Trophoblast cell (in vitro differentiated cells and primary cell): ENCODE measurements at regions not wholly inside any gene's neighbourhood (a gene's known extent, or its start where the extent isn't known, plus 50 kb on each side); places are given as distances from the start of the nearest gene placed in this dataset.

ENCODE experiments used
- DNase-seq, 2 donors: peaks; one replicate each; pipeline ENCODE4 v3.0.0-alpha.2; 2016
- H2AFZ ChIP-seq: 2 replicates; pipeline ENCODE4 v1.6.1; 2013; ENCODE audit warnings: low read length, moderate library complexity, mild to moderate bottlenecking; ENCODE audit not compliant: insufficient read depth, poor library complexity
- H2AK5ac ChIP-seq: 2 replicates; pipeline ENCODE4 v1.6.1; 2013; ENCODE audit warnings: mild to moderate bottlenecking, low read length
- H2BK120ac ChIP-seq: 2 replicates; pipeline ENCODE4 v1.6.1; 2013; ENCODE audit warnings: low read length, mild to moderate bottlenecking, moderate library complexity; ENCODE audit not compliant: insufficient read depth, poor library complexity
- H2BK12ac ChIP-seq: 2 replicates; pipeline ENCODE4 v1.6.1; 2013; ENCODE audit warnings: mild to moderate bottlenecking, low read length, moderate library complexity
- H2BK5ac ChIP-seq: 2 replicates; pipeline ENCODE4 v1.6.1; 2013; ENCODE audit warnings: low read length, low read depth, moderate library complexity, mild to moderate bottlenecking; ENCODE audit not compliant: poor library complexity
- H3K14ac ChIP-seq: 2 replicates; pipeline ENCODE4 v1.6.1; 2013; ENCODE audit warnings: mild to moderate bottlenecking, low read length
- H3K18ac ChIP-seq: 2 replicates; pipeline ENCODE4 v1.6.1; 2013; ENCODE audit warnings: mild to moderate bottlenecking, low read length
- H3K23ac ChIP-seq: 2 replicates; pipeline ENCODE4 v1.6.1; 2013; ENCODE audit warnings: low read length
- H3K27ac ChIP-seq: 2 replicates; pipeline ENCODE4 v1.5.1; 2013; ENCODE audit warnings: low read depth, mild to moderate bottlenecking, inconsistent platforms, low read length, moderate library complexity
- H3K27me3 ChIP-seq: 2 replicates; pipeline ENCODE4 v1.6.1; 2013; ENCODE audit warnings: inconsistent platforms, mild to moderate bottlenecking, low read length, moderate library complexity; ENCODE audit not compliant: insufficient read depth
- H3K36me3 ChIP-seq, 2 experiments: 1 replicate in 1 of 2; 2 replicates in 1 of 2; pipeline ENCODE4 v1.6.1; 2013; ENCODE audit warnings: low read length in 2 of 2, mild to moderate bottlenecking in 2 of 2, moderate library complexity in 1 of 2; ENCODE audit not compliant: insufficient read depth in 2 of 2, control insufficient read depth in 1 of 2
- H3K4ac ChIP-seq: 2 replicates; pipeline ENCODE4 v1.6.1; 2013; ENCODE audit warnings: low read depth, mild to moderate bottlenecking, low read length, moderate library complexity
- H3K4me1 ChIP-seq, 2 experiments: 1 replicate in 1 of 2; 2 replicates in 1 of 2; pipeline ENCODE4 v1.6.1; 2013; ENCODE audit warnings: low read length in 2 of 2, mild to moderate bottlenecking in 2 of 2, moderate library complexity in 1 of 2; ENCODE audit not compliant: insufficient read depth in 2 of 2, control insufficient read depth in 1 of 2
- H3K4me2 ChIP-seq: 2 replicates; pipeline ENCODE4 v1.6.1; 2013; ENCODE audit warnings: inconsistent platforms, mild to moderate bottlenecking, low read length, moderate library complexity
- H3K4me3 ChIP-seq: 2 replicates; pipeline ENCODE4 v1.5.1; 2013; ENCODE audit warnings: mild to moderate bottlenecking, low read depth, low read length, inconsistent platforms
- H3K79me1 ChIP-seq: one replicate; pipeline ENCODE4 v1.6.1; 2013; ENCODE audit warnings: low read length
- H3K79me2 ChIP-seq: 2 replicates; pipeline ENCODE4 v1.6.1; 2013; ENCODE audit warnings: low read length, mild to moderate bottlenecking; ENCODE audit not compliant: control insufficient read depth, insufficient read depth, poor library complexity
- H3K9ac ChIP-seq: 2 replicates; pipeline ENCODE4 v1.6.1; 2013; ENCODE audit warnings: mild to moderate bottlenecking, low read length
- H3K9me3 ChIP-seq: 2 replicates; pipeline ENCODE4 v1.6.1; 2013; ENCODE audit warnings: low read depth, mild to moderate bottlenecking, control low read depth, inconsistent platforms, low read length; ENCODE audit not compliant: insufficient read depth
- H4K12ac ChIP-seq: 2 replicates; pipeline ENCODE4 v1.6.1; 2013; ENCODE audit warnings: low read depth, mild to moderate bottlenecking, low read length, moderate library complexity
- H4K8ac ChIP-seq: 2 replicates; pipeline ENCODE4 v1.6.1; 2013; ENCODE audit warnings: low read depth, mild to moderate bottlenecking, low read length, moderate library complexity
- H4K91ac ChIP-seq: one replicate; pipeline ENCODE4 v1.6.1; 2013; ENCODE audit warnings: low read depth, mild to moderate bottlenecking, low read length, moderate library complexity
- WGBS: extraction: QIAGEN DNeasy Blood & Tissue Kit; methylation state at CpG from one replicate; pipeline ENCODE4 v1.1.7; 2013; ENCODE audit warnings: missing lambda C conversion rate; ENCODE audit not compliant: insufficient read length, insufficient coverage; ENCODE audit errors: extremely low coverage; 5-methylcytosine and 5-hydroxymethylcytosine counted together

DNA sequence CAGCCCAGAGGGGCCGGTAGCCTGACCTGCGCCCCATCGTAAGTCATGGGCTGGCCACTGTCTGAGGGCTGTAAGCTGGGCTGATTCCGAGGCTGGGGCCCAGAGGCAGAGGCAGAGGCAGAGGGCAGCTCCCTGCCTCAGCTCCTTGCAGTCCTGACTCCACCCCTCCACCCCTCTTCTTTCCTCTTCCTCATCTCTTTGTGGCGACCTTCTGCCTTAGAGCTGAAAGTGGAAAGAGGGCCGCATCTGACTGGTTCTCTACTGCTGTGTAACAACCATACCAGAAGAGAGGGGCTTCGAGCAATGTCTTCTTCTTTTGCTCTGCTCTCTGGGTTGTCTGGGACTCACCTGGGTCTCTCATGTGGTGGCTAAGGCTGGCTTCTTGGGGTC is 179.1 kb downstream of the RPS24 start:
- Histone ChIP-seq H3K27me3 (no peaks in the 10 kb centered on the region), H3K4me1 (peaks cover 7 to 14% of the 10 kb centered on the region in 2 experiments), H3K4ac (no peak overlapping the region), H4K8ac (no peak overlapping the region), H3K9me3 (no peaks in the 10 kb centered on the region), H3K27ac (no peak overlapping the region), H3K79me2 (no peaks in the 10 kb centered on the region), H3K23ac (no peak overlapping the region), H2BK12ac (peak overlapping the region; percentile 58), H4K12ac (no peak overlapping the region), H3K14ac (peak overlapping the region; percentile 31), H2AFZ (no peak overlapping the region), H3K36me3 (no peaks in the 10 kb centered on the region), H3K9ac (no peak overlapping the region), H3K79me1 (peaks cover 15% of the 10 kb centered on the region), H2BK5ac (no peak overlapping the region), H3K18ac (no peak overlapping the region), H2BK120ac (peak overlapping the region; percentile 69), H3K4me3 (no peak overlapping the region), H3K4me2 (no peak overlapping the region), H4K91ac (peak overlapping the region; percentile 41), H2AK5ac (peak overlapping the region; percentile 64)
- DNase-seq, result no peak
- no CpG with 5 or more reads among the region's 7 CpGs for WGBS

DNA sequence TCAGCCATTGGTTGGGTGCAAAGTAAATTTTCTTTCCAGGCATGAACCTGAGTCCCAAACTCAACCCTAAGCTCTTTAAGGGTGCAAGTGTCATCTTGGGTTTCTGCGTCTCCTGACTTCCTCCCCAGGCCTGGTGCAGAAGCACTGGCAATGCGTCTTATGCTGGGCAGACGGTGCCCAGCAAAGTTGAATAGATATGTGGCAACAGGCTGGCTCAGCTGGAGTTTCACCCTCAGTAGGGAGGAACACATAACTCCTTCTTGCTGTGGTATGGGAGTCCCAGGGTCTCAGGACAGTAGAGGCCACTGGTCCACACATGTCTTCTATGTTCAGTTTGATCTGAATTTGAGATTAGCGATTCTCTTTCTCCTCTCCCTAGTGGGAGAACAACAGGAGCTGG is 181.3 kb downstream of the RPS24 start:
- no peak overlapping the region for H3K4me2 ChIP-seq
- H3K4me1 ChIP-seq, result peaks cover 7 to 14% of the 10 kb centered on the region in 2 experiments
- H2BK120ac ChIP-seq, result no peak overlapping the region
- no peak overlapping the region for H3K14ac ChIP-seq
- no peak overlapping the region for H3K4me3 ChIP-seq
- no CpG with 5 or more reads among the region's 4 CpGs for WGBS
- no peak overlapping the region for H3K27ac ChIP-seq
- H3K9me3 ChIP-seq, result peaks cover 3% of the 10 kb centered on the region
- H3K18ac ChIP-seq, result no peak overlapping the region
- H4K12ac ChIP-seq, result no peak overlapping the region
- no peak overlapping the region for H2AK5ac ChIP-seq
- no peak overlapping the region for H2BK12ac ChIP-seq
- peak overlapping the region; percentile 50 for H4K91ac ChIP-seq
- no peak overlapping the region for H2BK5ac ChIP-seq
- H3K79me2 ChIP-seq, result no peaks in the 10 kb centered on the region
- DNase-seq, result no peak
- no peaks in the 10 kb centered on the region for H3K27me3 ChIP-seq
- H3K23ac ChIP-seq, result no peak overlapping the region
- H4K8ac ChIP-seq, result no peak overlapping the region
- H3K9ac ChIP-seq, result no peak overlapping the region
- H3K36me3 ChIP-seq, result no peaks in the 10 kb centered on the region
- peaks cover 15% of the 10 kb centered on the region for H3K79me1 ChIP-seq
- H3K4ac ChIP-seq, result no peak overlapping the region
- no peak overlapping the region for H2AFZ ChIP-seq

DNA sequence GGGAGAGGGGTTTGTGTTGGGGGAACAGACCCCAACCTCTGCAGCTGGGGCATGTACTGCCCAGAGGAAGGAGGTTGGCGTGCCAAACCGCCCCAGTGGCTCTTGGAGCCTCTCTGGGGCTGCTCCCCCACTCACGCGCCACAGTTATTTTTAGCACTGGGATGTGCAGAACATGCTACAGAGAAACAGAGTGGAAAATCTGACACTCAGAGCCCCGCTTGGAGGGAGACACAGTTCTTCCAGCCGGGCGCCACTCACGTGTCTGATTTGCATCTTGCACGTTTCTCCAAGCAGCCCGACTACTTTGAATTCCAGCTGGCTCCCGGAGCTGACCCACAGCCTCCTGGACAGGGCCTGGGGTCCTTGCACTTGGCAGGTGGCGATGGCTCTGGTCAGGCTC is 182.0 kb downstream of the RPS24 start:
- peak in 1 of 2 donors; percentile 11 for DNase-seq
- Histone ChIP-seq H3K9ac (no peak overlapping the region), H3K14ac (no peak overlapping the region), H4K91ac (no peak overlapping the region), H2BK12ac (no peak overlapping the region), H3K27ac (no peak overlapping the region), H3K4me3 (no peak overlapping the region), H4K12ac (no peak overlapping the region), H3K27me3 (no peaks in the 10 kb centered on the region), H3K18ac (no peak overlapping the region), H3K79me1 (peaks cover 15% of the 10 kb centered on the region), H2BK5ac (no peak overlapping the region), H2AFZ (no peak overlapping the region), H3K36me3 (no peaks in the 10 kb centered on the region), H3K9me3 (peaks cover 7% of the 10 kb centered on the region), H2AK5ac (no peak overlapping the region), H3K23ac (no peak overlapping the region), H3K79me2 (no peaks in the 10 kb centered on the region), H3K4me1 (peaks cover 7 to 14% of the 10 kb centered on the region in 2 experiments), H2BK120ac (no peak overlapping the region), H3K4me2 (no peak overlapping the region), H4K8ac (no peak overlapping the region), H3K4ac (no peak overlapping the region)
- no CpG with 5 or more reads among the region's 12 CpGs for WGBS

DNA sequence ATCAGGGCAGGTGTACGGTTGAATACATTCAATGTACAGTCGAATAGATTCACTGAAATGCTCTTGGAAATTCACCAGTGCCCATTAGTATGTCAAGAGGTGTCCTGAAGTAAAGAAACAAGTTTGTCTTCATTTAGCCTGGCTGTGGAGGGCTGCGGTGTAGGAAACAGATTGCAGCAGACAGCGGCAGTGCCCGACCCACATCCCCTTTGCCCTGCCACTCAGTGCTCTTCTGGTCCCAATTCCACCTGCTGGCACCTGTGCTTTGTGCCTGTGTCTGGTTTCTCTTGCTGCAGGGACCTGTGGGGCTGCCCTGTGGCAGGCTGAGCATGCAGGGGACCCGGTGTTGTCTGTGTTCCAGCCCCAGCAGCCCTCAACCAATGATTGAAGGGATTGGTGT is 183.7 kb downstream of the RPS24 start:
- Histone ChIP-seq H3K79me2 (no peaks in the 10 kb centered on the region), H2BK5ac (no peak overlapping the region), H2BK12ac (no peak overlapping the region), H3K27ac (no peak overlapping the region), H3K27me3 (no peaks in the 10 kb centered on the region), H4K8ac (no peak overlapping the region), H3K4me1 (peaks cover 7 to 9% of the 10 kb centered on the region in 2 experiments), H4K91ac (no peak overlapping the region), H3K9ac (no peak overlapping the region), H3K18ac (no peak overlapping the region), H3K23ac (no peak overlapping the region), H3K36me3 (no peaks in the 10 kb centered on the region), H3K4me3 (no peak overlapping the region), H3K14ac (no peak overlapping the region), H2AK5ac (no peak overlapping the region), H2BK120ac (no peak overlapping the region), H2AFZ (no peak overlapping the region), H3K79me1 (peaks cover 8% of the 10 kb centered on the region), H3K4me2 (no peak overlapping the region), H3K9me3 (peaks cover 7% of the 10 kb centered on the region), H4K12ac (no peak overlapping the region), H3K4ac (no peak overlapping the region)
- no peak for DNase-seq
- no CpG with 5 or more reads among the region's 6 CpGs for WGBS
